Heart right ventricle (tissue), 16 donors: ENCODE measurements at regions not wholly inside any gene's neighbourhood (a gene's known extent, or its start where the extent isn't known, plus 50 kb on each side); places are given as distances from the start of the nearest gene placed in this dataset.

Source experiments
- ATAC-seq, 8 donors: fragments of 200-7000 bp; cut with Tn5 transposase; one replicate each; pipeline ENCODE4 v1.9.1; 2020; ENCODE audit warnings: mild to moderate bottlenecking in 8 of 8, moderate library complexity in 8 of 8, moderate number of reproducible peaks in 1 of 8
- DNase-seq, 2 donors: peaks; one replicate each; pipeline ENCODE4 v3.0.0-alpha.2; 2020
- H3K27ac ChIP-seq, 10 donors: fragments of 200-600 bp; sonication (generic) in 2 of 10; one replicate each; pipeline versions ENCODE4 v1.5.0 to v1.8.0; 2020 to 2022; ENCODE audit warnings: mild to moderate bottlenecking in 3 of 10
- H3K27me3 ChIP-seq, 7 donors: fragments of 200-600 bp; one replicate each; pipeline ENCODE4 v1.8.0; 2021 to 2022; ENCODE audit warnings: mild to moderate bottlenecking in 2 of 7
- H3K36me3 ChIP-seq, 9 donors: fragments of 200-600 bp; sonication (generic) in 1 of 9; one replicate each; pipeline versions ENCODE4 v1.5.0 to v1.8.0; 2020 to 2022; ENCODE audit warnings: mild to moderate bottlenecking in 2 of 9
- H3K4me1 ChIP-seq, 9 donors: fragments of 200-600 bp; sonication (generic) in 1 of 9; one replicate each; pipeline versions ENCODE4 v1.5.0 to v1.8.0; 2020 to 2022; ENCODE audit warnings: mild to moderate bottlenecking in 4 of 9
- H3K4me3 ChIP-seq, 10 donors: fragments of 200-600 bp; sonication (generic) in 2 of 10; one replicate each; pipeline versions ENCODE4 v1.5.0 to v1.8.0; 2020 to 2022; ENCODE audit warnings: mild to moderate bottlenecking in 7 of 10, moderate library complexity in 2 of 10
- H3K9me3 ChIP-seq, 11 donors: fragments of 200-600 bp in 10 of 11; sonication (generic) in 2 of 11; one replicate each; pipeline versions ENCODE4 v1.5.0 to v1.8.0; 2013 to 2022; ENCODE audit warnings: mild to moderate bottlenecking in 2 of 11, control low read depth in 1 of 11, moderate library complexity in 1 of 11
- CTCF ChIP-seq, 9 donors: fragments of 200-600 bp; sonication (generic) in 2 of 9; IDR thresholded peaks; one replicate each; pipeline versions ENCODE4 v1.5.0 to v1.8.0; 2021 to 2022; ENCODE audit warnings: antibody characterized with exemption in 9 of 9, mild to moderate bottlenecking in 5 of 9, moderate library complexity in 1 of 9
- WGBS, 2 donors: extraction: QIAGEN DNeasy Blood & Tissue Kit; methylation state at CpG; one replicate each; pipeline ENCODE4 v1.1.7; 2013; ENCODE audit warnings: inconsistent platforms in 1 of 2; 5-methylcytosine and 5-hydroxymethylcytosine counted together
- intact Hi-C, 10 donors: fragments of 100-400 bp; cut with DNase I; formaldehyde crosslinking; loops; one replicate each; pipeline versions ENCODE4 v1.11.1 to v1.14.2; 2022
- donor health status: Arrhythmogenic right ventricular cardiomyopathy.
- donor health status: ischemic (EF 13 %, LVEDD 7.1; RV severe dilation, severe dysfunction).
- donor health status: healthy with polysubstance abuse.
- donor health status: DM: no; HTN: yes; CAD: no.
- donor health status: DM: no; HTN: no; CAD: no.
- donor health status: ischemic (EF 25% LVEDD 6.9; RV normal size, moderate dysfunction).
- donor health status: ischemic (EF 25% LVEDD 5.7; RV mildly dilated, moderate dysfunction).
- donor health status: healthy.
- donor health status: DM: yes; HTN: yes; CAD: no.
- donor health status: Ischemic cardiomyopathy.
- donor health status: ischemic (EF 35%, LVEDD 5.7; RV mildly dilated, moderate dysfunction).
- donor health status: nonischemic (EF 11% LVEDD 7.7; RV severe dilation, severe dysfunction).
- donor health status: DM: yes; HTN: yes; CAD: no.
- donor health status: PGD.
- donor health status: ischemic (EF 29% LVEDD 5.4; RV normal size, mild dysfunction).
- donor health status: nonischemic (EF 23%, LVEDD 6.1; RV moderate dilation, normal function).

GRCh38 chr2:118475622-118476205 is 371.7 kb downstream of the EN1 start:
- H3K9me3 ChIP-seq, result no peaks in the 10 kb centered on the region
- TF ChIP-seq CTCF (IDR thresholded peaks at IDR 0.05), result no peak
- WGBS, 2 donors, result 81% methylated on average over 9 of the region's 9 CpGs
- H3K27me3 ChIP-seq, result peaks cover 0 to 20% (median 6%) of the 10 kb centered on the region in 7 donors
- no peak overlapping the region for H3K27ac ChIP-seq
- no peak for ATAC-seq
- no peak overlapping the region for H3K4me3 ChIP-seq
- DNase-seq, result no peak
- H3K4me1 ChIP-seq, result no peaks in the 10 kb centered on the region
- H3K36me3 ChIP-seq, result no peaks in the 10 kb centered on the region
- intact Hi-C loops, result no loop called here

- H3K4me3 ChIP-seq, result no peak overlapping the region
- TF ChIP-seq CTCF (IDR thresholded peaks at IDR 0.05), result no peak
- no peaks in the 10 kb centered on the region for H3K9me3 ChIP-seq
- no peak for DNase-seq
- peaks cover 0 to 23% (median 7%) of the 10 kb centered on the region in 7 donors for H3K27me3 ChIP-seq
- no peak for ATAC-seq
- intact Hi-C loops, result no loop called here
- H3K36me3 ChIP-seq, result no peaks in the 10 kb centered on the region
- H3K27ac ChIP-seq, result no peak overlapping the region
- no peaks in the 10 kb centered on the region for H3K4me1 ChIP-seq
- 64 to 69% methylated on average over 3 of the region's 3 CpGs for WGBS, 2 donors
These were observed 372.9 kb downstream of the EN1 start for GRCh38 chr2:118474541-118474920.

GRCh38 chr2:118473846-118474540 is 373.5 kb downstream of the EN1 start:
- H3K9me3 ChIP-seq, result no peaks in the 10 kb centered on the region
- no peak overlapping the region for H3K27ac ChIP-seq
- WGBS, 2 donors, result 33 to 34% methylated on average over 8 of the region's 8 CpGs
- no peaks in the 10 kb centered on the region for H3K36me3 ChIP-seq
- peaks cover 0 to 22% (median 10%) of the 10 kb centered on the region in 7 donors for H3K27me3 ChIP-seq
- intact Hi-C loops, result no loop called here
- ATAC-seq, result no peak
- H3K4me1 ChIP-seq, result no peaks in the 10 kb centered on the region
- DNase-seq, result no peak
- no peak overlapping the region for H3K4me3 ChIP-seq
- no peak for TF ChIP-seq CTCF (IDR thresholded peaks at IDR 0.05)

- Histone ChIP-seq H3K9me3 (no peaks in the 10 kb centered on the region), H3K36me3 (no peaks in the 10 kb centered on the region), H3K4me1 (no peaks in the 10 kb centered on the region), H3K4me3 (no peak overlapping the region), H3K27ac (no peak overlapping the region), H3K27me3 (peaks cover 0 to 28% (median 15%) of the 10 kb centered on the region in 7 donors)
- DNase-seq, result no peak
- no peak for TF ChIP-seq CTCF (IDR thresholded peaks at IDR 0.05)
- no peak for ATAC-seq
- intact Hi-C loops, result no loop called here
- WGBS, 2 donors, result 65 to 68% methylated on average over 5 of the region's 5 CpGs
These were observed 374.2 kb downstream of the EN1 start for GRCh38 chr2:118473241-118473640.
